GM19328 (cell line): ENCODE measurements at regions not wholly inside any gene's neighbourhood (a gene's known extent, or its start where the extent isn't known, plus 50 kb on each side); places are given as distances from the start of the nearest gene placed in this dataset.

Experiments
- ATAC-seq: cut with Tn5 transposase; IDR thresholded peaks from one replicate; pipeline ENCODE4 v1.9.1; 2021; ENCODE audit warnings: mild to moderate bottlenecking, moderate library complexity; ENCODE audit not compliant: unreplicated experiment

- ATAC-seq, result no peak
These were observed 500.6 kb upstream of the IGFBP3 start for GRCh38 chr7:46421441-46422230.

GRCh38 chr7:46414946-46415345, 493.9 kb upstream of the IGFBP3 start:
- no peak for ATAC-seq

GRCh38 chr7:46411236-46411635, 490.2 kb upstream of the IGFBP3 start:
- no peak for ATAC-seq

GRCh38 chr7:46407125-46407524, 486.1 kb upstream of the IGFBP3 start:
- ATAC-seq, result no peak

DNA sequence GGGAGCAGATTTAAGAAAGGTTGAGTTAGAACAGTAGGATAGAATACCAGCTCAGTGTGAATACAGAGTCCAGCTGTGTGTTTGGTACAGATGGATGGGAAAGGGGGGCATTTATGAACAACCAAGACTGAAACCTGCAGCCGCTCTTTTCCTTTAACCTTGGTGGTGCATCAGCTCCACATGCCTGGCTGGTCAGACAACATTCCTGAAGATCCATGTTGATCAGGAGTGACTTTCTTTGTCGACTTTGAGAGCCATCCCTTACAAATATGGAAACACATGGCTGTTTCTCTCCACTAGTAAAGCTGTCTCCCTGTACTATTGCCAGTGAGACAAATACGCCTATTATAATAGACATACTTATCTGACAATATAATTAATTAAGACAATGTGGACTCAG, 476.5 kb upstream of the IGFBP3 start:
- no peak for ATAC-seq

- ATAC-seq, result no peak
These were observed 475.4 kb upstream of the IGFBP3 start for GRCh38 chr7:46396481-46396880.

DNA sequence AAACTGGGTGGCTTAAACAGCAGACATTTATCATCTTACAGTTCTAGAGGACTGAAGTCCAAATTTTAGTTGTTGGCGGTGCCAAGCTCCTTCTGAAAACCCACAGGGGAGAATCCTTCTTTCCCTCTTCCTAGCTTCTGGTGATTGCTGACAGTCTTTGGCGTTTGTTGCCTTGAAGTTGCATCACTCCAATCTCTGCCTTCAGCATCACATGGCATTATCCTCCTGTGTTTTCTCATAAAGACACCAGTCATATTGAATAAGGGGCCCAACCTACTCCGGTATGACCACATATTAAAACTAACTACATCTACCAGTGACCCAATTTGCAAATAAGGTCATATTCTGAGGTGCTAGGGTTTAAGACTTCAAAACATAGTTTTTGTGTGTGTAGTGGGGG, 472.1 kb upstream of the IGFBP3 start:
- no peak for ATAC-seq

DNA sequence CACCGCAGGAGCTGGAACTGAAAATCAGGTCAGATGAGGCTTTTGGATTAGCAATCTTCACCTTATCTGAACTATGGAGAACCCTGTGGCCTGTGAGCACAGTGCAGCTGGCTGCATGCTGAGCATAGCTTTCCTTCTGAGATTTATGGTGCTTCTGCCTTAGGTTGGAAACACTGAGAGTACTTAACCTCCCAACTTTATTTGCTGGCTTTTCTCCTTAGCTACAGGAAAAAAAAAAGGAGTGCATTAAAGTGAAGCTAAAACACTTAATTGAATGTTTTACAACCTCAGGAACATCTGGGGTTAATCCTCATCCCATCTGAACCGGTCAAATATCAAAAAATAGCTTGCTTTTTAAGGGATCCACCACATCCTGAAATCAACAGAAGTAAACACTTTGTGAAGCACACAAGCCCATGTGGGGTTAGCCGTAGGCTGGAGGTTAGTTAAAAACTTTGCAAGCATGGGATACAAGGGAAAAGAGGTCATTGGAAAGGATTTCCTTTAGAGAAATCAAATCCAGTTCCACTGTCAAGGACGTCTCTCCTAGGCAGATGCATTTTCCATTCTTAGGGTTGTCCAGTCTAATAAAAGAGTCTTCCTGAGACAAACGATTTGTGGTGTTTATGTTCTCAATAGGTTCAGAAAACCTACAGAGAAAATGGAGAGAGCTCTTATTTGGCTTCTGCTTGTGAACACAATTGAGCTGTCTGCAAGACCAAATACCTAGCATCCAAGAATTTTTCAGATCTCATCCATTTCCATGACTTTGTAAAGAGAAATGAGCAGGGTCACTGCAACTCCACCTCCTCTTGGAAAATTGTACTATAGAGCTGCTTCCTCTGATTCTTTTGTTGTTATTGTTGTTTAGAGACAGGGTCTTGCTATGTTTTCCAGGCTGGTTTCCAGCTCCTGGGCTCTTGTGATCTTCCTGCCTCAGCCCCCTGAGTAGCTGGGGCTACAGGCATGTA, 470.4 kb upstream of the IGFBP3 start:
- no peak for ATAC-seq

DNA sequence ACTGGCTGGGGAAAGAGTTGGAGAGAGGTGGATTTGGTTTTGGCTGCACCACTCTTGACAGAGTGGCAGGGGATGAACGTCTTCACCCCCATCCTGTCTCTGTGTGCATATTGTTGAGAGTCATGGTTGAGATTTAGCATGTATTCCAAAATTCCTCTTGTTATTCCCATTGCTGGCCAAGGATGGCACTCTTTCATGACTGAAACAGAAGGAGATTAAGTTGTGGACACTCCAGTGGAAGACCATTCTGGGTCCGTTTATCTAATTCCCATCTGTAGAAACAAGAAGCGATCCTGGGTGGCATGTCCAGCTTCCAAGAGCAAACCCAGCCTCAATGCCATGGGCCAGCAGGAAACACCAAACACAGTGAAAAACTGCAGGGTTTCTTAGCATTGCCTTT, 469.0 kb upstream of the IGFBP3 start:
- ATAC-seq, result no peak

- ATAC-seq, result no peak
These were observed 468.1 kb upstream of the IGFBP3 start for GRCh38 chr7:46389146-46389545.

GRCh38 chr7:46387646-46388045, 466.6 kb upstream of the IGFBP3 start:
- no peak for ATAC-seq

- no peak for ATAC-seq
These were observed 465.6 kb upstream of the IGFBP3 start for GRCh38 chr7:46386428-46387399.

GRCh38 chr7:46385662-46386309, 464.7 kb upstream of the IGFBP3 start:
- ATAC-seq, result no peak

DNA sequence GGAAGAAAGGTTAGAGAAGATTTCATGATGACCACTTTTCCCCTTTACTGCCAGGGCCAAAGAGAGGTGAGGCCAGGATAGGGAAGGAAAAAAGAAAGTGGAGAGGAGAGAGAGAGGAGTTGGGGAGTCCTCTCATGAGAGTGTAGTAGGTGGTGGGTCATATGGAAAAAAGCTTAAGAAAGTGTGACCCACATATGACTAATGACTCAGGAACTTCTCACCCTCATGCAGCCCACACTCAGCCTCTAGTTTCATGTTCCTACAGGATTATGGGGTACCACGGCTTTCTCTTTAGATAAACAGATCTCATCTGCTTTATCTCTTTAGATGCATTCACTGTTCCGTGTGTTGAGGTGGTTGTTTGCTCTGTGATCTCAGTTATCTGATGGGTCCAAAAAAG, 462.5 kb upstream of the IGFBP3 start:
- no peak for ATAC-seq

- no peak for ATAC-seq
These were observed 449.0 kb upstream of the IGFBP3 start for GRCh38 chr7:46369933-46370654.

DNA sequence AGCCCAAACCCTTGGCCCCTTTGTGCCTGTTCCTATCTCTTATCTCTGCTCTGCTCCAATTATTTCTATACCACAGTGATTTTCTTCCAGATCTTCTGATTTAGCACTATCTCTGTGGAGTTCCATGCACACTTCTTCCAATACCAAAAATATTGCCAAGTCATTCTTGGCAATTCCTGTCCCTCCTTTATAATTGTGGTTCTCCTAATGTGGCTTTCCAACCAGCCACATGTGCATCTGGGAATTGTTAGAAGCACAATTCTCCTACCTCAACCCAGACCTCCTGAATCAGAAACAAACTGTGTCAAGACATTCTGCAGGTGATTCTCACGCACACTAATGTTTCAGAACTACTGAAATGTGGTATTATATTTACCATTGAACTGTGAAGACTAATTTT, 447.8 kb upstream of the IGFBP3 start:
- no peak for ATAC-seq

- ATAC-seq, result no peak
These were observed 445.5 kb upstream of the IGFBP3 start for GRCh38 chr7:46366526-46366925.

DNA sequence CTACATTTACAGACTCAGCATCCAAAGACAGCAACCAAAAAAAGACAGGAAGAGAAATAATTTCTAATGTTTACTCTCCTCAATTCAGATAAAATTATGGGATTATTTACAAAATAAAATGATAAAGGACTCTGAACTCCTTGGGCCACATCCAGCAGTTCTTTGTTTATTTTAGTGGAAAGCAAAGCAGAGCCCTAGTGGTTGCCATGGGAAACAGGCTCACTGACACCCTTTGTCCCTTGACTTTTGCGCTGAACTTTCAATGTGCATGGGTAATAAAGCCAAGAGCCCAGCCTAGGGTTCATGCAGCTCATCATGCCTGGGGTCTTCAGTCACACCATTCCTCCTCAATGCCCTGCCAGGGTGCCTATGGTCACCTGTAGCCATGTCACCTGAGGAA, 442.6 kb upstream of the IGFBP3 start:
- ATAC-seq, result no peak

GRCh38 chr7:46360811-46361210, 439.7 kb upstream of the IGFBP3 start:
- no peak for ATAC-seq

GRCh38 chr7:46360296-46360695, 439.2 kb upstream of the IGFBP3 start:
- ATAC-seq, result no peak
